CD14-positive monocyte (primary cell): ENCODE measurements at regions not wholly inside any gene's neighbourhood (a gene's known extent, or its start where the extent isn't known, plus 50 kb on each side); places are given as distances from the start of the nearest gene placed in this dataset.

Source experiments
- DNase-seq, 3 donors: peaks; one replicate each; pipeline ENCODE4 v3.0.0-alpha.2; 2011 to 2022
- H2AFZ ChIP-seq: 2 replicates; pipeline ENCODE4 v1.6.0; 2012; ENCODE audit warnings: mild to moderate bottlenecking, low read depth, low read length, inconsistent platforms; ENCODE audit not compliant: insufficient read depth, poor library complexity, severe bottlenecking
- H3K27ac ChIP-seq, 2 donors: 1 replicate in 1 of 2; 2 replicates in 1 of 2; pipeline ENCODE4 v1.5.1; 2012 to 2013; ENCODE audit warnings: low read length in 2 of 2, control low read depth in 1 of 2, inconsistent platforms in 1 of 2, low read depth in 1 of 2, mild to moderate bottlenecking in 1 of 2
- H3K27me3 ChIP-seq, 2 donors: one replicate each; pipeline versions ENCODE4 v1.6.0 to v1.6.1; 2011 to 2013; ENCODE audit warnings: low read length in 2 of 2; ENCODE audit not compliant: control insufficient read depth in 2 of 2, insufficient read depth in 2 of 2
- H3K36me3 ChIP-seq, 2 donors: replicated peaks in 1 of 2; 1 replicate in 1 of 2; 2 replicates in 1 of 2; pipeline versions ENCODE4 v1.5.1 to v1.6.1; 2012 to 2013; ENCODE audit warnings: low read length in 2 of 2, control low read depth in 1 of 2, inconsistent platforms in 1 of 2, mild to moderate bottlenecking in 1 of 2; ENCODE audit not compliant: insufficient read depth in 2 of 2, control insufficient read depth in 1 of 2
- H3K4me1 ChIP-seq, 2 donors: 1 replicate in 1 of 2; 2 replicates in 1 of 2; pipeline versions ENCODE4 v1.5.1 to v1.6.1; 2012 to 2013; ENCODE audit warnings: low read length in 2 of 2, control low read depth in 1 of 2, inconsistent platforms in 1 of 2, mild to moderate bottlenecking in 1 of 2, moderate library complexity in 1 of 2; ENCODE audit not compliant: insufficient read depth in 2 of 2, control insufficient read depth in 1 of 2
- H3K4me2 ChIP-seq: replicated peaks from 2 replicates; pipeline ENCODE3; 2012; ENCODE audit warnings: low read length, moderate library complexity, mild to moderate bottlenecking; ENCODE audit not compliant: poor library complexity, severe bottlenecking; ENCODE audit errors: extremely low read depth
- H3K4me3 ChIP-seq, 3 experiments: fragments of 200-600 bp in 1 of 3; sonication (generic) in 1 of 3; replicated peaks in 1 of 3; 1 replicate in 2 of 3; 2 replicates in 1 of 3; pipeline ENCODE4 v1.5.1; 2011 to 2013; ENCODE audit warnings: low read length in 3 of 3, mild to moderate bottlenecking in 3 of 3, control low read depth in 2 of 3, low read depth in 2 of 3, inconsistent platforms in 1 of 3, moderate library complexity in 1 of 3
- H3K79me2 ChIP-seq: 2 replicates; pipeline ENCODE4 v1.6.0; 2012; ENCODE audit warnings: mild to moderate bottlenecking, control low read depth, inconsistent platforms, low read length, moderate library complexity; ENCODE audit not compliant: insufficient read depth
- H3K9ac ChIP-seq: 2 replicates; pipeline ENCODE4 v1.6.0; 2017; ENCODE audit warnings: low read length, mild to moderate bottlenecking; ENCODE audit not compliant: insufficient read depth, poor library complexity, severe bottlenecking
- H3K9me3 ChIP-seq, 2 donors: replicated peaks in 1 of 2; 1 replicate in 1 of 2; 2 replicates in 1 of 2; pipeline versions ENCODE4 v1.5.1 to v1.6.1; 2012 to 2013; ENCODE audit warnings: low read length in 2 of 2, control low read depth in 1 of 2; ENCODE audit not compliant: control insufficient read depth in 1 of 2, insufficient read depth in 1 of 2
- H4K20me1 ChIP-seq: 2 replicates; pipeline ENCODE4 v1.6.0; 2012; ENCODE audit warnings: mild to moderate bottlenecking, low read length, control low read depth, moderate library complexity; ENCODE audit not compliant: insufficient read depth
- H3K27ac Mint-ChIP-seq, 7 donors: one replicate each; pipeline ENCODE4 v1.8.0; 2020; ENCODE audit warnings: mild to moderate bottlenecking in 7 of 7, mixed read lengths in 7 of 7, moderate library complexity in 6 of 7, inconsistent platforms in 2 of 7
- H3K27me3 Mint-ChIP-seq, 3 donors: one replicate each; pipeline ENCODE4 v1.8.0; 2021 to 2022; ENCODE audit warnings: low read depth in 3 of 3, mild to moderate bottlenecking in 3 of 3, mixed read lengths in 3 of 3, moderate library complexity in 3 of 3, inconsistent platforms in 1 of 3
- H3K36me3 Mint-ChIP-seq, 2 donors: one replicate each; pipeline ENCODE4 v1.8.0; 2020; ENCODE audit warnings: mixed read lengths in 2 of 2, inconsistent platforms in 1 of 2, mild to moderate bottlenecking in 1 of 2
- H3K4me1 Mint-ChIP-seq: one replicate; pipeline ENCODE4 v1.8.0; 2020; ENCODE audit warnings: mild to moderate bottlenecking, mixed read lengths
- H3K4me3 Mint-ChIP-seq, 2 donors: one replicate each; pipeline ENCODE4 v1.8.0; 2020; ENCODE audit warnings: mild to moderate bottlenecking in 2 of 2, mixed read lengths in 2 of 2, moderate library complexity in 1 of 2
- H3K9me3 Mint-ChIP-seq, 7 donors: one replicate each; pipeline ENCODE4 v1.8.0; 2020 to 2022; ENCODE audit warnings: mixed read lengths in 7 of 7, mild to moderate bottlenecking in 6 of 7, moderate library complexity in 6 of 7, inconsistent platforms in 2 of 7
- WGBS: methylation state at CpG from one replicate; pipeline ENCODE4 v1.1.5; 2013; ENCODE audit warnings: missing lambda C conversion rate; ENCODE audit not compliant: insufficient coverage; 5-methylcytosine and 5-hydroxymethylcytosine counted together
- intact Hi-C, 2 donors: fragments of 100-400 bp; cut with micrococcal nuclease; formaldehyde crosslinking; loops; one replicate each; pipeline versions ENCODE4 v1.15.0 to v1.15.1; 2023
- TF ChIP-seq, protein P1 (sequence below): fragments of 200-600 bp; IDR thresholded peaks from one replicate; pipeline ENCODE4 v1.8.0; 2022; ENCODE audit warnings: antibody characterized with exemption, mild to moderate bottlenecking

DNA sequence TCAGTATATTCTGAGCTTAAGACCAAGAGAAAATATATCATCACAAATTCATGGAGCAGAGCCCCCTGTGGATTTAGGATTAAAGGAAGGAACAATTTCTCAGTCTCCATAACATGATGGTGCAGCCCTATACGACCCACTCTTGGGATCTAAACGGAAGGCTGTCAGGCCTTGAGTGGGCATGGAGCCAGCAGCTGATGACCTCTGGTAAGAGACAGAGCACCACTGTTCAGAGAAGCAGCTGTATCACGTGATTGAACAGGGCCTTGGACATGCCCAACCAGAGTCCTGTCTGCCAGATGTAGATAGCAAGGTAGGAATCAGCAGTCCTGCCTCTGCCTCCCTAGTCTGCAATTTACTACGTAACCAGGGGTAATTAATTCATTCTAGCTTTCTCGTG lies 259.4 kb upstream of the POU3F2 start:
- 85% methylated on average over 3 of the region's 5 CpGs for WGBS
- Histone ChIP-seq H3K27me3 (no peaks in the 10 kb centered on the region), H3K4me1 (no peaks in the 10 kb centered on the region), H3K27ac (no peak overlapping the region), H3K4me3 (no peak overlapping the region), H3K36me3 (no peaks in the 10 kb centered on the region), H2AFZ (no peak overlapping the region), H4K20me1 (no peaks in the 10 kb centered on the region), H3K4me2 (no peak overlapping the region), H3K9ac (no peak overlapping the region), H3K79me2 (no peaks in the 10 kb centered on the region), H3K9me3 (no peaks in the 10 kb centered on the region)
- no peaks in the 10 kb centered on the region for H3K36me3 Mint-ChIP-seq
- TF ChIP-seq, protein P1, sequence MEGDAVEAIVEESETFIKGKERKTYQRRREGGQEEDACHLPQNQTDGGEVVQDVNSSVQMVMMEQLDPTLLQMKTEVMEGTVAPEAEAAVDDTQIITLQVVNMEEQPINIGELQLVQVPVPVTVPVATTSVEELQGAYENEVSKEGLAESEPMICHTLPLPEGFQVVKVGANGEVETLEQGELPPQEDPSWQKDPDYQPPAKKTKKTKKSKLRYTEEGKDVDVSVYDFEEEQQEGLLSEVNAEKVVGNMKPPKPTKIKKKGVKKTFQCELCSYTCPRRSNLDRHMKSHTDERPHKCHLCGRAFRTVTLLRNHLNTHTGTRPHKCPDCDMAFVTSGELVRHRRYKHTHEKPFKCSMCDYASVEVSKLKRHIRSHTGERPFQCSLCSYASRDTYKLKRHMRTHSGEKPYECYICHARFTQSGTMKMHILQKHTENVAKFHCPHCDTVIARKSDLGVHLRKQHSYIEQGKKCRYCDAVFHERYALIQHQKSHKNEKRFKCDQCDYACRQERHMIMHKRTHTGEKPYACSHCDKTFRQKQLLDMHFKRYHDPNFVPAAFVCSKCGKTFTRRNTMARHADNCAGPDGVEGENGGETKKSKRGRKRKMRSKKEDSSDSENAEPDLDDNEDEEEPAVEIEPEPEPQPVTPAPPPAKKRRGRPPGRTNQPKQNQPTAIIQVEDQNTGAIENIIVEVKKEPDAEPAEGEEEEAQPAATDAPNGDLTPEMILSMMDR: no peak
- H3K4me3 Mint-ChIP-seq: no peak overlapping the region
- no peaks in the 10 kb centered on the region for H3K27me3 Mint-ChIP-seq
- no peaks in the 10 kb centered on the region for H3K4me1 Mint-ChIP-seq
- intact Hi-C loops: no loop called here
- H3K27ac Mint-ChIP-seq: no peak overlapping the region
- DNase-seq: no peak
- H3K9me3 Mint-ChIP-seq: peaks cover 0 to 3% (median 0%) of the 10 kb centered on the region in 7 donors

DNA sequence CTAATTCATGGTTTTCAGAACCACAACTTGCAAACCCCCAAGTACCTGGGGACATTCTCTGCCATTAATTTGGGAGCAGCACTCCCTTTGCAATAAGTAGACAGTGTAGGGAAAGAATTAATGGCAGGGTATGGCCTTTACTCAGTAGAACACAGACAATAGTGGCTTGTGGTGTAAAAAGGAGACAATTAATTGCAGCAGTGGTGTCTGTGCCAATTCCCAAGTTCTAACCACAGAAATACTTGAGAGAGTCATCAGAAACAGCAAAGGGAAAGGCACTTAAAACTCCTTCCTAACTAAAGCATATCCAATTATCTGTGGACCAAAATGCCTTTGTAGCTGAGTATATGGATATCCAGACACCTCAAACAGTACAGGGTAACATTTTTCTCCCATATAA lies 257.6 kb upstream of the POU3F2 start:
- Histone ChIP-seq H3K4me1 (no peaks in the 10 kb centered on the region), H3K4me3 (no peak overlapping the region), H3K9me3 (no peaks in the 10 kb centered on the region), H3K9ac (no peak overlapping the region), H3K36me3 (no peaks in the 10 kb centered on the region), H3K27ac (no peak overlapping the region), H2AFZ (no peak overlapping the region), H4K20me1 (no peaks in the 10 kb centered on the region), H3K27me3 (no peaks in the 10 kb centered on the region), H3K4me2 (no peak overlapping the region), H3K79me2 (no peaks in the 10 kb centered on the region)
- Mint-ChIP-seq H3K9me3 (peaks cover 0 to 3% (median 0%) of the 10 kb centered on the region in 7 donors), H3K4me3 (no peak overlapping the region), H3K36me3 (no peaks in the 10 kb centered on the region), H3K27ac (no peak overlapping the region), H3K4me1 (no peaks in the 10 kb centered on the region), H3K27me3 (peaks cover 0 to 3% (median 1%) of the 10 kb centered on the region in 3 donors)
- intact Hi-C loops: no loop called here
- TF ChIP-seq, protein P1: no peak
- DNase-seq: no peak
